LNCAP (cell line): ENCODE measurements at regions not wholly inside any gene's neighbourhood (a gene's known extent, or its start where the extent isn't known, plus 50 kb on each side); places are given as distances from the start of the nearest gene placed in this dataset.

Source experiments
- TF ChIP-seq, protein P1 (sequence below): fragments of 450-650 bp; IDR thresholded peaks from 2 replicates; pipeline ENCODE4 v1.5.1; 2017; ENCODE audit warnings: mild to moderate bottlenecking

DNA sequence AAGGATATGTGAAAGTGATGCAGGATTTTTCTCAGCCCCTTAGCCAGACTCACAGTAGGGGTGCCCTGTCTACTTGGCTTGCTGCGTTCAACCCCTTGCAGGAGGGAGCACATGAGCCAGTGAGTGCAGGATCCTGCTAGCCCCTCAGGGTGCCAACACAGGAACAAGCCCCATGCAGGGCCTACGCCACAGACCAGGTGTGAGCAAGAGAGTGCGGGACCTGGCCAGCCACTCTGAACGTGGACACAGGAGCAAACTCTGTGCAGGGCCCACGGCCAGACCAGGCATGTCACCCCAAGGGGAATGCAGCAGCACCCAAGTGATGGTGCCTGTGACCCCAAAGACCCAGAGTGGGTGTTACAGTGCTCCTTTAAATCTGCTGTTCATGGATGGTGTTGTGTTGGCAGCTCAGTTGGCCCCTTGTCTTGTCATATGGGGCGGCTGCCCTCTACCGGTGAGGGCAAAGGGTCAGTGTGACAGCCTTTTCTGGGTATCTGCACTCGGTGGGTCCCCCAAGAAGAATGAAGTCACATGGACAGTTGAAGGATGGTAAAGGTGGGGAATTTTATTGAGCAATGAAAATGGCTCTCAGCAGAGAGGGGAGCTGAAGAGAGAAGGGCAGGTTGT lies 188.4 kb upstream of the MAOA start:
- TF ChIP-seq, protein P1, sequence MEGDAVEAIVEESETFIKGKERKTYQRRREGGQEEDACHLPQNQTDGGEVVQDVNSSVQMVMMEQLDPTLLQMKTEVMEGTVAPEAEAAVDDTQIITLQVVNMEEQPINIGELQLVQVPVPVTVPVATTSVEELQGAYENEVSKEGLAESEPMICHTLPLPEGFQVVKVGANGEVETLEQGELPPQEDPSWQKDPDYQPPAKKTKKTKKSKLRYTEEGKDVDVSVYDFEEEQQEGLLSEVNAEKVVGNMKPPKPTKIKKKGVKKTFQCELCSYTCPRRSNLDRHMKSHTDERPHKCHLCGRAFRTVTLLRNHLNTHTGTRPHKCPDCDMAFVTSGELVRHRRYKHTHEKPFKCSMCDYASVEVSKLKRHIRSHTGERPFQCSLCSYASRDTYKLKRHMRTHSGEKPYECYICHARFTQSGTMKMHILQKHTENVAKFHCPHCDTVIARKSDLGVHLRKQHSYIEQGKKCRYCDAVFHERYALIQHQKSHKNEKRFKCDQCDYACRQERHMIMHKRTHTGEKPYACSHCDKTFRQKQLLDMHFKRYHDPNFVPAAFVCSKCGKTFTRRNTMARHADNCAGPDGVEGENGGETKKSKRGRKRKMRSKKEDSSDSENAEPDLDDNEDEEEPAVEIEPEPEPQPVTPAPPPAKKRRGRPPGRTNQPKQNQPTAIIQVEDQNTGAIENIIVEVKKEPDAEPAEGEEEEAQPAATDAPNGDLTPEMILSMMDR = no peak

DNA sequence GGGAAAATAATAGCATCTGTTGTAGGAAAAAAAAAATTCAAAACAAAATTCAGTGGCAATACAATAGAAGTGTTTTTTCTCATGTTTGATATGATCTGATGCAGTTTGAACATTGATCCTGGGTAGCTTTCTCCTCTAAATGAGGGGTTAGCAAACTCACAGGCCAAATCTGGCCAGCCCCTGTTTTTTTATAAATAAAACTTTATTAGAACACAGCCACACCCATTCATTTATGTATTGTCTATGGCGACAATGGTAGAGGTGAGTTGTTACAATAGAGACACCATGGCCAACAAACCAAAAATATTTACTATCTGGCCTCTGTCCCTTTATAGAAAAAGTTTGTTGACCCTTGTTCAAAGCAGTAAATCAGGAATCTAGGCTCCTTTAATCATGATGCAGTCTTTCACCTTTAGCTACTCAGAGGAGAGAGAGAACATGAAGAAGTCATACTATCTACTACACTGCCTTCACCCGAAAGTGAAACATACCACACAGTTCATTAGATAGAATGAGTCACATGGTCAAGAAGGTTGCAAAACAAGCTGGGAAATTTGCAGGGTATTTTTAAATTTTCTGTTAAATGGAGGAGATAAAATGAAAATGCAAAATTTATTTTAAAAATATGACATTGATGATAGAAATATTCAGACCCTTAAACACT lies 186.6 kb upstream of the MAOA start:
- TF ChIP-seq, protein P1 = no peak

DNA sequence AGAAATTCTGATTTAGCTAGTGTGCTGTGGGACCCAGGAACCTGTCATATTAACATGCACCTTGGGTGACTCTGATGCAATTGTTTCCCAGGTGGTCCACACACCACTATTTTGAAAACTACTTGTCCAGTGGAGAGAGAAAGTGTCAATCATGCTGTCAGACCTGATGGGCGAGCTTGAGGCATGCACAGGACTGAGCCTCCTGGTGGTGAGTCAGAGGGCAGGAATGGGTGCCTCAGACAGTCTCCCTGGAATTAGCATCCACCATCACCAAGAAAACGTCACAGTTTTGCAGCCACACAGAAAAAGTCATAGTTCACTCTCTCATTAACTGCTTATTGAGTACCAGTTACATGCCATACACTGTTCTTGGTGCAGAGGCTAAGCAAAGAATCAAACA lies 181.8 kb upstream of the MAOA start:
- TF ChIP-seq, protein P1 = no peak

DNA sequence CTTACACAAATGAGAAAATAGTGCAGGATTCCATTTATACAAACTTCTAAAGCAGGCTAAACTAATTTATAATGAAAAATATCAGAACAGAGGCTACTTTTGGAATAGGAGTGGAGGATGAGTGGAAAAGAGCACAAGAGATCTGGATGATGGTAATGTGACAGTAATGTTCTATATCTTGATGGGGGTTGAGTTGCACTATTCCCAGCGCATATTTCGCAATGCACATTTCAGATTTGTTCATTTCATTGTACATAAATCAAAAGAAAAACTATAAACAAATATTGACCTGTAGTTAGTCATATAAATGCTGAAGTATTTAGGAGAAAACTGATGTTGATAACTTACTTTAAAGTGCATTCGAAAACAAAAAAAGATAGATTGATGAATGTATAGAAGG lies 177.0 kb upstream of the MAOA start:
- TF ChIP-seq, protein P1 = no peak

DNA sequence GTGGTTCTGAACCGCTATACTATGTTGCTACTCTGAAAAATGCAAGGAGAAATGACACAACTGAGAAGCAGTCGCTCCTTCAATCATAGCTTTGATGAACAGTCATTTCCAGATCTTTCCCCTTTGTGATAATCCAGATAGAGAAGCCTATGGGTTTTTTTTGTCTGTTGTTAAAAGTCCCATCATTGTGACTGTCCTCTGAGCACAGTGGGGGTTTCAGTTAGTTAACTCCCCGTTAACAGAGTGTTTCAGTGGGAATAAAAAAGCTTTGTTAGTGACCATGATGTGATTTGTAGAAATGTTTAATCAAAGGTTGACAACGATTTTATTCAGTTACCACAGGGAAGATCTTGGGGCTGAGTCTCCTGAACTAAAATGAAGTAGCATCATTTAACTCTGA lies 176.2 kb upstream of the MAOA start:
- TF ChIP-seq, protein P1 = no peak

DNA sequence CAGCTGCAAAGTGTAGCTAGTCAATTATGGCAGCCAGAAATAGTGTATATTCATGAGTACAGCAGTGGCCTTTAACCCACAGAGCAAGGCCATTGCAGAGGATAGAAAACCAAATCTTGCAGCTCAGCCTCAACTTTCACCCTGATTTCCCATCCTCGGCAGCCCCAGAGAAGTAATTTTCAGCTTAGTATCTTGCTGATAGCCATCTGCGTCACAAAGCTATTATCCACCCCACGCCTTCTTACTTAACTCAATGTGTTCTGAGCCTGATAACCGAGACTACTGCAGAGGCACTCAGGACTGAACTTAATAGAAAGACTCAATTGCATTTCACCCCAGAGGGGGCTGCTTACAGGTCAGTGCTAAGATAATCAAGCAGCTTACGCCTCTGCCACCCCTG lies 174.5 kb upstream of the MAOA start:
- TF ChIP-seq, protein P1 = no peak

DNA sequence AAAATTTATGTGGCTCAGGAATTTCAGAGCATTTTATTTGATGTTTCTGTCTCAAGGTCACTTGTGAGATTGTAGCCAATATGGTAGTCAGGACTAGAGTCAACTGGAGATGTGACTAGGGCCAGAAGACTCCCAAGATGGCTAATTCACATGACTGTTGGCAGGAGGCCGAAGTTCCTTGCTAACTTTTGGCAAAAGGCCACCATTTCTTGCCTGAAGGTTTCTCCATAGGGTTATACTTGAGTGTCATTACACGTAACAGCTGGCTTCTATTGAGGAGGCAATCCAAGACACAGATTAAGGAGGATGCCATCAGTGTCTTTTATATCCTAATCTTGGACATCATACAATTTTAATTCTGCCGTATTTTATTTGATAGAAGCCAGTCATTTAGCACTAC lies 162.3 kb upstream of the MAOA start:
- TF ChIP-seq, protein P1 = no peak
